ENCODE measurements at regions not wholly inside any gene's neighbourhood (a gene's known extent, or its start where the extent isn't known, plus 50 kb on each side); places are given as distances from the start of the nearest gene placed in this dataset.

DNA sequence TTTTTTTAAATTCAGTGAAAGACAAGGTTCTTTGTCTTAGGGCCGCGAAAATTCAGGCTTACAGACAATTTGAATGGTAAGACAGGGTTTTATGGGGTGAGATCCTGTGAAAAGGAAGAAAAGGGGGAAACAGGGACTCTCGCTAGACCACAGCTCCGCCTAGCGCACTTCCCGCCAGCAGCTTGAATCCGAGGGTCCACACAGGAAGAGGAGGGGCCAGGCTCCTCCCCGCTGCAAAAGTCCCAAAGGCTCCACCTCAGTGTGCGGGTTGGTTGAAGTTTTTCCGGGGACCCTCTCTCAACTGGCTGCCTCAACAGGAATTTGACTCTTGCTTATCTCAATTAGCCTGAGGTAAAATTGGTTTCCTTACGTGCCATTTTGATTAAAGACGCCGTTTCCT is 950.9 kb upstream of the CNTN5 start:
- TF ChIP-seq, protein P1, sequence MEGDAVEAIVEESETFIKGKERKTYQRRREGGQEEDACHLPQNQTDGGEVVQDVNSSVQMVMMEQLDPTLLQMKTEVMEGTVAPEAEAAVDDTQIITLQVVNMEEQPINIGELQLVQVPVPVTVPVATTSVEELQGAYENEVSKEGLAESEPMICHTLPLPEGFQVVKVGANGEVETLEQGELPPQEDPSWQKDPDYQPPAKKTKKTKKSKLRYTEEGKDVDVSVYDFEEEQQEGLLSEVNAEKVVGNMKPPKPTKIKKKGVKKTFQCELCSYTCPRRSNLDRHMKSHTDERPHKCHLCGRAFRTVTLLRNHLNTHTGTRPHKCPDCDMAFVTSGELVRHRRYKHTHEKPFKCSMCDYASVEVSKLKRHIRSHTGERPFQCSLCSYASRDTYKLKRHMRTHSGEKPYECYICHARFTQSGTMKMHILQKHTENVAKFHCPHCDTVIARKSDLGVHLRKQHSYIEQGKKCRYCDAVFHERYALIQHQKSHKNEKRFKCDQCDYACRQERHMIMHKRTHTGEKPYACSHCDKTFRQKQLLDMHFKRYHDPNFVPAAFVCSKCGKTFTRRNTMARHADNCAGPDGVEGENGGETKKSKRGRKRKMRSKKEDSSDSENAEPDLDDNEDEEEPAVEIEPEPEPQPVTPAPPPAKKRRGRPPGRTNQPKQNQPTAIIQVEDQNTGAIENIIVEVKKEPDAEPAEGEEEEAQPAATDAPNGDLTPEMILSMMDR (IDR thresholded peaks at IDR 0.05), result no peak
- no peak for TF ChIP-seq POLR2AphosphoS5 (IDR thresholded peaks at IDR 0.05)

All from breast epithelium (tissue), 3 donors.